ENCODE measurements at regions not wholly inside any gene's neighbourhood (a gene's known extent, or its start where the extent isn't known, plus 50 kb on each side); places are given as distances from the start of the nearest gene placed in this dataset.

- DNase-seq = no peak
Measured at GRCh38 chr15:29600262-29600661, 222.0 kb downstream of the TJP1 start.

GRCh38 chr15:29596266-29596665 lies 226.0 kb downstream of the TJP1 start:
- DNase-seq = no peak

GRCh38 chr15:29593629-29594028 lies 228.6 kb downstream of the TJP1 start:
- DNase-seq = no peak

DNA sequence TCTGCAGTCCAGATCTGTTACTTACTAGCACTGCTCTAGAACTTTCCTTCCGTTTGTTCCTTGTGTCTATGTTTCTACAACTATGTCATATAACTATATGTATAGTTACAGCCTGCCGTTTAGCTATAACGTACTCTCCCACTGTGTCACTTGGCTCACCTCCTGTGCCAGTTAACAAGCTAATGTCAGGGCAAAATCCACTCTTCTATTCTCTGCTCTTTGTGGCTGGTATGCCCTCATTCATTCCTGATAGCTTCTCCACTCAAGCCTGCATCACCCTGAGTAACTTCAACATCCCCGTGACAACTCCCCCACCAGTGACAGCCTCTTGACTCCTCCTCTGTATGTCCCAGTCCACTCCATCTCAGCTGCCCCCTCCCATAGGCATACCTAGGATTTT lies 229.2 kb downstream of the TJP1 start:
- no peak for DNase-seq

DNA sequence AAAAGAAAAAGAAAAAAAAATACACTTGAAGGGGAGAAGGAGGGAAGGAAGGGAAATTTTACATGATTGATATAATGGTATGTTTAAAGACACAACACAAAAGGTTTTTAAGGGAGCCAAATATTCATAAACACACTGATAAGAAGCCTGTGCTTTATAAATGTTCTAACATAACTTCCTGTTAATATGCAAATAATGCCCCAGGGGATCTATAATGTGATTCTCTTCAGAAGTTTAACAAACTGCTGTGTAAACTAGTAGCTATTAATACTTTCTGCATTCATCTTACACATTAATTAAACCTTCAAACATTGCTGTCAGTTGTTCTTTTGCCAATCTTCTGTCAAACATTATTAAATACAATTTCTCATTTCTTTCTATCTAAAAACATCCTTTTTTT lies 231.6 kb downstream of the TJP1 start:
- DNase-seq = no peak

DNA sequence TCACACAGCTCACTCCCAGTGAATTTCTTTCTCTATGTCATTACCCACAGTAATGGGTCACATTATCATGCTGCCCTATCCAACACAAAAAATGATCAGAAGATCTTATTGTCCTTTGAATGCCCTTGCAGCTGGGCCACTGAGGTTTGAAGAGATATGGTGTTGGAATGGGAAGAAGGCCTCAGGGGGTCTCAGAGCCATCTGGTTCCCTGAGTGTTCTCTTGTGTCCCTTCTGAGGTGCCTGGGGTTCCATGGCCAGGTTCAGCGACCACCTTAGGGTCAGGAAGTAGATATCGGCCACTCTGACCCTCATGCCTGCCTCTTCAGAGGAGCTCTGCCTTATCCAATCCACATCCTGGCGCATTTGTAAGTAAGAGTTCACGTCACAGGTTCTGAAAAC lies 232.3 kb downstream of the TJP1 start:
- DNase-seq = no peak

DNA sequence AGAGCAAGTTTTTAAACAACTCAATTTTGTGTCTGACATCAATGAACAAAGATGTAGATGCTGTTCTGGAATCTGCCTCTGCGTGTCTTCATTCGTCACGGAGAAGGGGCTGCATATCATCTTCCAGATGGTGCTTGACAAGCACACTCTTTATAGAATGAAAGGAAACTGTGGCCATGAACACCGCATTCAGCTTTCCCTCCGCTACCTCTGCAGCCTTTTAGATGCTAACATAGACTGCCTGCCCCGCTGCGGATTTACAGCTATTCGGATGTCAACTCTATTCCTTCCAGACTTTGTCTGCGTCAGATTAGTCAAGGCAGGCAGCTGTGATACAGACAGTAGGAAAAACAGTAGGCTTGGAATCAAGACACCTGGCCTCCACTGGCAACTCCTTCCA lies 232.9 kb downstream of the TJP1 start:
- no peak for DNase-seq

DNA sequence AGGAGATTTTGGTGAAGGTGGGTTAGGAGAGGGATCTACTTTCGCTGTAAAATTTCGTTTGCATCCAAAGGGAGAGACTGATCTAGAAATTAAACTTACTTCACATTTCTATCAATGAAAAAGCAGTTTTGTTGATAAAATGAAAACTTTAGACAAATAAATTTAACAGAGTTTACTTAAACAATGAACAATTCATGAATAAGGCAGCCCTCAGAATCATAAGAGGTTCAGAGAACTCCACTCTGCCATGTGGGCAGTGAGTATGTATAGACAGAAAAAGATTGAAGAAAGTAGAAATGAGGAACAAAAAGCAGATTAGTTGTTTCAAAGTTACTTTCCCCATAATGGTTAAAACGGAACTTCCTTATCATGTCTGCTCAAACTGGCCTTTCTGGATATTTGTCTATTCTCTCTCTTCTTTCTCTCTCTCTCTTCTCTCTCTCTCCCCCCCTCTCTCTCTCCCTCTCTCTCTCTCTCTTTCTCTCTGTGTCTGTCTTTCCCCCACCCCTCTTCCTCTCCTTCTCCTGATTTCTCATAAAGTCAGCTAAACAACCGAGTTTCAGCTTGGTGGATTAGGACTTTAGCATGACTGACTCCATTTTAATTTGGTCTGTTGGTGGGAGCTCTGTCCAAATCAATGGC lies 248.9 kb downstream of the TJP1 start:
- DNase-seq = no peak

DNA sequence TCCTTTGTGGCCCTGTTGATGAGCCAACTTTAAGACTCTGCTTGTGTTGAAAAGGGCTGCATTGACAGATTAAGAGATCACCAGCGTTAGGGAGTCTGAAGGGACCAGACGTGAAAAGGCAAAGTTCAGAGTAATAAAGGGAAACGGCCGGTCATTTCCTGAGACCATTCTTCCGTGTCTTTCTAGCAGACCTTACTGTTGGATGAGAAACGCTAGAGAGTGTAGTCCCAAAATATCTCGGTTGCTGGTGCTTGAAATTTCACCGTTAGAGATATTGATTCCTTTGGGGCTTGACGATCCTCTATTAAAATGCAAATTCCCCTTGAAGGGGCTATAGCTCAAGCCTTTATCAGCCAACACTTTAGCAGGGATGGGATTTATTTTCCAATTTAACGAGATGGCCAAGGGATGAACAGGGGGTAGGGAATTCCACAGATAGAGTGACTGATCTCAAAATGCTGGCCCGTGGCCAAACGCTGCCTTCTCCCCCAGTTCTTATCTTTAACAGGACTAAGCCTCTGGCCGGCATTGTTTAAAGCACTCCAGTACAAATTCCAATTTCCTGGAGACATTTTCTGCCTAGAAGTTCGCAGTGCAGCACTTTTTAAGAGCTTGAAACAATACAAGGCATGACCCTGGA lies 250.4 kb downstream of the TJP1 start:
- no peak for DNase-seq

DNA sequence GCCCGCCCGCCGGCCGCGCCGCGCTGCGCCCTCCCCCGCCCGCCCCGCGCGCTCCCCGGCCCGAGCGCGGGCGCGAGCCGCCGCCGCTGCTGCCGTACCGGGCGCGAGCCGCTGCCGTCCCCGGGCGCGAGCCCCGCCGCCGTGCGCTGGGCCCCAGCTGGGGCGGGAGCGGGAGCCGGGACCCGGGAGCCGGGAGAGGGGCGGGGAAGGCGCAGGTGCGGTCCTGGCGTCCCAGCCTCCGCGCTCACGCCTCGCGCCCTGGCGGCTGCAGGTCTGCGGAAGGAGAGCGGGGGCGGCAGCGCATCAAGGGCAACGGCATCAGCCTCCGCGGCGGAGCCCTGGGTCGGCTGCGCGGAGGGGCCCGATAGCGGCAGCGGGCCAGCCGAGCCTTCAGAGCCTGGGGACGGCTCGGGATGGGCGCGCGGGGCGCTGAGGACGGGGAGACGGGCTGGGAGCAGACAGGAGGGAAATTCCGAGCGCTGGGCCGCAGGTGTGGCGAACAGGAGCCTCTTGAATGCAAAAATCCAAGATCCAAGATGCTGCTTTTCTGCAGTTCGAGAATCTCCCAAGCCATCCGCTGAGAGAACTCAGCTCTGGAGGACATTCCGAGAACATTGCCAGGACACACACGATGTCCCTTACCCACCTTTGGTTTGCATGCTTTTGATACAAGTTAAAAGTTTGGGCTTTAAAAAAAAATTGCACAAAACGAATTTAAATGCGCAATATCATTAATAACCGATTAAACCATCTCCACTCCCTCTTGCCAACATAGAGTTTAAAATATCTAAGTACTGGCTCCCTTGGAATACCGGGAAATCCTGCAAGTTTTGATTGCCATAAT lies 251.1 kb downstream of the TJP1 start:
- peak in 1 of 2 experiments; percentile 2 for DNase-seq

DNA sequence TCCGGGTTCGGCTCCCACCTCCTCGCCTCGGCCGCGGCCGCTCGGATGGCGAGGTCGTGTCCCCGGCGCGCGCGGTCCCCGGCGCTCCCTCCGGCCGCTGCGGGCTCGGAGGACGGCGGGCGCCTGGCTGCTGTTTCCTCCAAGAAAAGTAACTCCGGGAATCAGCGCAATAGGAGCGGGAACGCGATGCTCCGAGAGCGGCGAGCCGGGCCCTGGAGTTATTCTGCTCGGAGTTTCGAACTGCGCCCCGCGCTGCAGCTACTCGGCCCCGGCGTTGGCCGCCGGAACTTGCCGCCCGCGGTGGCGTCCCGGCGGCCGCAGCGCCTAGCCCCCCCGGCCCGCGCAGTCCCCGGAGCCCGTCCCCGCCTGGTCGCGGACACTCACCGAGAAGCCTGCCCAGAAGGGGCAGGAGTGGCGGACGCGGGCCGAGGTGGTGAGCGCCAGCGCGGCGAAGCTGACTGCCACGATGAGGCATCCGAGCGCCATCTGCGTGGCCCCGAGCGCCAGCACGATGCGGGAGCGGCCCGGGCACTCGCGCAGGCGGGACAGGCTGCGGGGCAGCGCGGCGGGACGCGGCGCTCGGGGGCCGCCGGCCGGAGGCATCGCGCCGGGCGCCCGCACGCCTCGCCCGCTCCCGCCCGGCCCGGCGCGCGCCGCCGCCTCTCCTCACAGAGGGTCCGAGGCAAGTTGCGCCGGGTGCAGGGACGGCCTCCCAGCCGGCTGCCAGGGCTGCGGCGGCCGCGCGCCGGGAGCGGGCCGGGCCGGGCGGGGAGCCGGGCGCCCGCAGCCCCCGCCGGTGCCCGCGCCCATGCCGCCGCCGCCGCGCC lies 251.9 kb downstream of the TJP1 start:
- DNase-seq = no peak

- no peak for DNase-seq
Measured at GRCh38 chr15:29569533-29570092, 252.7 kb downstream of the TJP1 start.

DNA sequence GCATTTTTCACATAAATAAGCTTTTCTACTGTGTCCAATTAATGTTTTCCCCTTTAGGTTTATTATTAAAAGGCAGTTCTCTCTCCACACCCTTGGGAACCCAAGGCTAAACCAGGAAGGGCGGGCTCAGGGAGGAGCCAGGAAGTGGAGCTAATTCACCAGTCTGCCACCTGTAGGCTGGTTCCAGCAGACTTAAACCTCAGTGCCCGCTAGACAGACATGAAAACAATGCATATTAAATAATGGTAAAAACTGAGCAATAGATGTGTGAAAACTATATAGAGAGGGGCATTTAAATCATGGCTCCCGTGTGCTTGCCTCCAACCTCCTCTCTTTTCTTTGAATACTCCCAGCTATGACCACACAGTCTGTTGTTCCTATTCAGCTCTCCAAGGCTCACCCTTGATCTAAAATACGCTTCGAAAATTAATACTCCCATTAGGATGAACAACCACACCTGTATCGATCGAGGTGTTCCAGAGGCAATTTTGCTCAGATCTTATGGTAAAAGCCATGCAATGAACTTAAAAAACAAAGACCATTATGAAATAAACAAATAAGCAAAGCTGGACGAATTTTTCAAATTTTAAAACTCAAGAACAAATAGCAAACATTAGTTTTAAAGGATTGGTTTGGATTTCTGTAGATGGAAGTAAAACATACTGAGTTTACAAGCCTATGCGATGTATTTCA lies 253.3 kb downstream of the TJP1 start:
- no peak for DNase-seq

- DNase-seq = no peak
Measured at GRCh38 chr15:29567336-29567735, 254.9 kb downstream of the TJP1 start.

DNA sequence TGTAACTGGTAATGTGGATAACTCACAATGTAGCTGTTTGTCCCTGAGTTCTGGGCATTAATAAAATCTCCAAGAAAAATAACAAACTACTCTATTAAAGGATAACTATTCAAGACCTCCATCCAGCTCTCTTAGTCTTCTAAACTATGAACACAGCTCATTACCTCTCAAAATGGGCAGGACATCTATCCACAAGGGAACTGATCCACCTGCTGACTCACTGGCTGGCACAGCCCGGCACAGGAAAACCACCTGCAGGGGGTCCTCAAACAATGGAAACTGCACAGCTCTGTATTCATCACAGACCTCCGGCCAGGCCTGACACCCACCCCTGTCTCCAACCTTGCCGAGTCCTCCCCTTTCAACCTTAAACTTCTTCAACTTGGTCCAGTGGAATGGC lies 255.4 kb downstream of the TJP1 start:
- no peak for DNase-seq

DNA sequence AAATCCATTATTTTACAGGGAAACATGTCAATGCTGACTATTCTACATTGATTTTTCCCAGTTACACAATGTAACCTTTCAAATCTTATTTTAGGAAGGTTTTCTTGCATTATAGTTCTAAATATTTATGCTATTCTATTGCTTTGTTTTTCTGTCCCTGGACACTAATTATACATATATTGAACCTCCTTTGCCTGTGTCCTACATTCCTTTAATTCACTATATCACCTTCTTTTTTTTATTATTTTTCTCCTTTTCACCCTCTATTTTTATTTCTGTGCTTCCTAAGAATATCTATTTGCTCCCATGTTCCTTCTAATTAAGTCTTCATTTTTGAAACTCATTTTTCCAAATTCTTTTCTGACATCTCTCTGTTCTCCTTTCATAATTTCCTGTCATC lies 259.2 kb downstream of the TJP1 start:
- no peak for DNase-seq

GRCh38 chr15:29560896-29561295 lies 261.4 kb downstream of the TJP1 start:
- no peak for DNase-seq

GRCh38 chr15:29558261-29558660 lies 264.0 kb downstream of the TJP1 start:
- no peak for DNase-seq

DNA sequence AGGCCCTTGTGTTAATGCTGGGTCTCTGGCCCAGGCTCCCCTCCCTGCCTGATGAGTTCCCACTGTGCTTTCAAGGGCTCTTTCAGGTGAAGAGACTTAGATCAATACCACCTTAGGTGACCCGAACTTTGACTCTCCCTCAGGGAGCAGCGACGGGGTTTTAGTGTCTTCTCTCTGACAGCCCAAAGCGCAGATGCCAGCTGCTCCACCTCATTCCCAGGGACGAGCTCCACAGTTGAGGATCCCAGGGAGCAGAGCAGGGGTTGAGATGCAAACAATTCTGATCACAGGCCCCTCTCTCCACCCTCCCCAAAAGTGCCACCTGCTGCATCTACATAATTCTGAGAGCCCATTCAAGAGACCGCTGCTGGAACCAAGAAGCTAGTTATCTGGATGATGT lies 265.1 kb downstream of the TJP1 start:
- DNase-seq = no peak

DNA sequence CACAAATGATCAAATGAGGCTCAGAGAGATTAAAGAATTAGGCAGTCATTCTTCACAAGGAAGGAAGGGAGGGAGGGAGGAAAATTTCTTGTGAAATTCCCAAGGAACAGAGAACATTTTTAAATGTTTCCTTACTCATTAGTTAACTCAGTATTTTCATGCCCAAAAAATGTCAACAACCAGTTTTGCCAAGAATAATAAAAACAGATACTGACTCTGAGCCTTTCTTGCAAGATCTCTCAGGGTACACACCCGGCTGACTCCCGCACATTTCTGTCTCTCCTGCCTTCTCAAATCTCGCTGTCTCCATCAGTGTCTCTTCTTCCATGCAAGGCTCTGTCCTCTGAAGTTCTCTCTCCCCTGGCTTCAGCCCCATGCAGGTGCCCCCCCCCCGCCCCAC lies 265.9 kb downstream of the TJP1 start:
- DNase-seq = no peak

DNA sequence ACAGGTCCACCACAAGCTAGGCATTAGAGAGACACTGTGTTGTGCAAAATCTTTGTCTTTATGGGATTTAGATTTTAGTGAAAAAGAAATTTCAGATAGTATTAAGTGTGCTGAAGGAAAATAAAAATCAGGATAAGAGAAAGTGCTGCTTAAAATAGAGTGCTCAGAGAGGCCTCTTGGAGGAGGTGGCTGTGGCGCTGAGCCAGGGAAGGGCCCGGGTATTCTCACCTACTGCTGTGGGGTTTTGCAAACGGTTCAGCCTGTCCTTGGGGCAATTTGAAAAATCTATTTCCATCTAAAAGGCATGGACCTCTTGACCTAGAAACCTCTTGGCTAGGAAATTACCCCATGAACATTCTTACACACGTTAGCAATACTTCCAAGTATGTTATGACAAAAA lies 267.7 kb downstream of the TJP1 start:
- DNase-seq = no peak

DNA sequence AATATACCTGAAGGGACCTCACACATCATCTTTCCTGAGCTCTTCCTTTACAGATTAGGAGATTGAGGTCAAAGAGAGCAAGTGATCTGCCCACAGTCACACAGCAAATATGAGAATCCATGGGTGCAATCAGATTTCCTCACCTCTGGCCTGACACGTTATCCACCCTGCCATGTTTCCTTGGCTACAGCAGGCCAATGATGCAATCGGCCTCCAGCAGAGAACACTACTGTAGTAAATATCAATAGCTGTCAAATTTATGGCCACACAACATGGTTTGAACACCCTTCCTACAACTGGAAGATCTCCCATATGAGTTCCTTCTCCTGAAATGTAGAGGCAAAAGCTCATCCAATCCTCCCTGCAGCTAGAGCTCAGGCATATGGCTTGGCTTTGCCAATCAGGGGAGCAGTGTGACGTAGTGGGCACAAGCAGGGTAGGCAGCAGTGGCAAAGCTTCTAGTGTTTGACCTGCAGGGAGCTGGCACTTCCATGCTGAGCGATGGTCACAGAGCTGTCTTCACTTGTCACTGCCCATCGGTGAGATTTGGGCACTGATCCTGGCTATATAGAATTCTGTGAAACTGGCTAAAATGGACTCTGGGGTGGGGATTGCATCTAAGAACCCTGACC lies 271.3 kb downstream of the TJP1 start:
- DNase-seq = no peak

Measured in stimulated activated CD4-positive, alpha-beta T cell treated with anti-CD3 and anti-CD28 coated beads, Interleukin-4, amount 100 ng/mL, for 4 hours (primary cell).